Left colon (tissue), 2 donors: ENCODE measurements at regions not wholly inside any gene's neighbourhood (a gene's known extent, or its start where the extent isn't known, plus 50 kb on each side); places are given as distances from the start of the nearest gene placed in this dataset.

Source experiments
- ATAC-seq: fragments of 200-7000 bp; cut with Tn5 transposase; one replicate; pipeline ENCODE4 v1.9.1; 2020; ENCODE audit warnings: mild to moderate bottlenecking, moderate library complexity
- DNase-seq, 2 donors: peaks; one replicate each; pipeline ENCODE4 v3.0.0-alpha.2; 2020
- intact Hi-C, 2 donors: fragments of 100-400 bp; cut with DNase I in 1 of 2; cut with micrococcal nuclease in 1 of 2; formaldehyde crosslinking; loops; one replicate each; pipeline versions ENCODE4 v1.11.2 to v1.14.0; 2022; cut with DNase I, micrococcal nuclease
- donor health status: DM: no; HTN: no; CAD: no.
- donor health status: DM: yes; HTN: yes; CAD: no.

- ATAC-seq (no peak), DNase-seq (no peak)
- intact Hi-C loops = no loop called here
Measured at GRCh38 chr14:51521764-51522163, 129.9 kb upstream of the FRMD6 start.

GRCh38 chr14:51523243-51523642, 128.5 kb upstream of the FRMD6 start:
- intact Hi-C loops = no loop called here
- ATAC-seq (no peak), DNase-seq (no peak)

- ATAC-seq = no peak
- intact Hi-C loops = no loop called here
- DNase-seq = no peak
Measured at GRCh38 chr14:51525739-51526138, 126.0 kb upstream of the FRMD6 start.

- ATAC-seq = no peak
- intact Hi-C loops = no loop called here
- no peak for DNase-seq
Measured at GRCh38 chr14:51527073-51527472, 124.6 kb upstream of the FRMD6 start.

GRCh38 chr14:51529736-51530135, 122.0 kb upstream of the FRMD6 start:
- intact Hi-C loops = no loop called here
- ATAC-seq (no peak), DNase-seq (no peak)

- DNase-seq (no peak), ATAC-seq (no peak)
- intact Hi-C loops = no loop called here
Measured at GRCh38 chr14:51533160-51533559, 118.5 kb upstream of the FRMD6 start.

GRCh38 chr14:51533872-51534553, 117.7 kb upstream of the FRMD6 start:
- DNase-seq (no peak), ATAC-seq (no peak)
- intact Hi-C loops = no loop called here

GRCh38 chr14:51534610-51535011, 117.1 kb upstream of the FRMD6 start:
- ATAC-seq = no peak
- DNase-seq = no peak
- intact Hi-C loops = no loop called here

- intact Hi-C loops = no loop called here
- ATAC-seq (no peak), DNase-seq (no peak)
Measured at GRCh38 chr14:51535443-51536044, 116.2 kb upstream of the FRMD6 start.

- DNase-seq (no peak), ATAC-seq (no peak)
- intact Hi-C loops = no loop called here
Measured at GRCh38 chr14:51538973-51539372, 112.7 kb upstream of the FRMD6 start.

- ATAC-seq = no peak
- intact Hi-C loops = no loop called here
Measured at GRCh38 chr14:51539571-51540037, 112.1 kb upstream of the FRMD6 start.

GRCh38 chr14:51540364-51540763, 111.3 kb upstream of the FRMD6 start:
- intact Hi-C loops = no loop called here
- DNase-seq (no peak), ATAC-seq (no peak)

More at GRCh38 chr14:51539571-51540037, 112.1 kb upstream of the FRMD6 start:
- DNase-seq = no peak

GRCh38 chr14:51544471-51544870, 107.2 kb upstream of the FRMD6 start:
- ATAC-seq (no peak), DNase-seq (no peak)
- intact Hi-C loops = no loop called here

GRCh38 chr14:51544901-51545300, 106.8 kb upstream of the FRMD6 start:
- no peak for DNase-seq
- intact Hi-C loops = no loop called here
- ATAC-seq = no peak

- no peak for ATAC-seq
- intact Hi-C loops = no loop called here
Measured at GRCh38 chr14:51545396-51545795, 106.3 kb upstream of the FRMD6 start.

GRCh38 chr14:51546099-51546498, 105.6 kb upstream of the FRMD6 start:
- intact Hi-C loops = no loop called here
- ATAC-seq = no peak
- no peak for DNase-seq

More at GRCh38 chr14:51545396-51545795, 106.3 kb upstream of the FRMD6 start:
- no peak for DNase-seq

GRCh38 chr14:51546603-51547258, 105.0 kb upstream of the FRMD6 start:
- intact Hi-C loops = no loop called here
- DNase-seq = no peak
- no peak for ATAC-seq

- DNase-seq (no peak), ATAC-seq (peak; percentile 12)
- intact Hi-C loops = no loop called here
Measured at GRCh38 chr14:51547260-51547659, 104.5 kb upstream of the FRMD6 start.

GRCh38 chr14:51547701-51548100, 104.0 kb upstream of the FRMD6 start:
- ATAC-seq (no peak), DNase-seq (no peak)
- intact Hi-C loops = no loop called here

GRCh38 chr14:51548187-51548586, 103.5 kb upstream of the FRMD6 start:
- DNase-seq (no peak), ATAC-seq (no peak)
- intact Hi-C loops = no loop called here
